ENCODE measurements at regions not wholly inside any gene's neighbourhood (a gene's known extent, or its start where the extent isn't known, plus 50 kb on each side); places are given as distances from the start of the nearest gene placed in this dataset.

DNA sequence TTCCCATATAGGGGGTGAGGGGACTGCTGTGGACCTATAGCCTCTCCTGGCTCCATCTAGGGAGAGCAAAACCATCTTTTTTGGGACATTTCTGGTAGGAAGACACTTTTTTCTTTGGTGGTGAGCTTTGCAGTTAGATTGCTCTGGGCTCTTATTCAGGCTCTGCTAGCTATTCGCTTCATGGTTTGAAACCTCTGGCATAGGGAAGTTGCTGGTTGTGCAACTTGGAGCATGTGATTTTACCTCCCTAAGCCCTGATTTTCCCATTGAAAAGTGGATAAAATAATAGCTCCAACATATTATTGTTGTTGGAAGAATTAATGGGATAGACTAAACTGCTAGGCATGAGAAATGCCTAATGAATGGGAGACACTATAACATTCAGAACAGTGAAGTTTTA lies 69.6 kb downstream of the CYP26A1 start:
- Histone ChIP-seq H3K9me3 (no peaks in the 10 kb centered on the region), H3K4me3 (no peak overlapping the region), H3K36me3 (no peaks in the 10 kb centered on the region), H3K27me3 (no peaks in the 10 kb centered on the region), H3K4me1 (no peaks in the 10 kb centered on the region), H3K27ac (no peak overlapping the region)
- intact Hi-C loops (cut with DNase I; ENCODE audit: low total_unique reads): no loop called here
- DNase-seq: no peak
- no peak for TF ChIP-seq POLR2A (IDR thresholded peaks at IDR 0.05)
- TF ChIP-seq, protein P1, sequence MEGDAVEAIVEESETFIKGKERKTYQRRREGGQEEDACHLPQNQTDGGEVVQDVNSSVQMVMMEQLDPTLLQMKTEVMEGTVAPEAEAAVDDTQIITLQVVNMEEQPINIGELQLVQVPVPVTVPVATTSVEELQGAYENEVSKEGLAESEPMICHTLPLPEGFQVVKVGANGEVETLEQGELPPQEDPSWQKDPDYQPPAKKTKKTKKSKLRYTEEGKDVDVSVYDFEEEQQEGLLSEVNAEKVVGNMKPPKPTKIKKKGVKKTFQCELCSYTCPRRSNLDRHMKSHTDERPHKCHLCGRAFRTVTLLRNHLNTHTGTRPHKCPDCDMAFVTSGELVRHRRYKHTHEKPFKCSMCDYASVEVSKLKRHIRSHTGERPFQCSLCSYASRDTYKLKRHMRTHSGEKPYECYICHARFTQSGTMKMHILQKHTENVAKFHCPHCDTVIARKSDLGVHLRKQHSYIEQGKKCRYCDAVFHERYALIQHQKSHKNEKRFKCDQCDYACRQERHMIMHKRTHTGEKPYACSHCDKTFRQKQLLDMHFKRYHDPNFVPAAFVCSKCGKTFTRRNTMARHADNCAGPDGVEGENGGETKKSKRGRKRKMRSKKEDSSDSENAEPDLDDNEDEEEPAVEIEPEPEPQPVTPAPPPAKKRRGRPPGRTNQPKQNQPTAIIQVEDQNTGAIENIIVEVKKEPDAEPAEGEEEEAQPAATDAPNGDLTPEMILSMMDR (IDR thresholded peaks at IDR 0.05): no peak

DNA sequence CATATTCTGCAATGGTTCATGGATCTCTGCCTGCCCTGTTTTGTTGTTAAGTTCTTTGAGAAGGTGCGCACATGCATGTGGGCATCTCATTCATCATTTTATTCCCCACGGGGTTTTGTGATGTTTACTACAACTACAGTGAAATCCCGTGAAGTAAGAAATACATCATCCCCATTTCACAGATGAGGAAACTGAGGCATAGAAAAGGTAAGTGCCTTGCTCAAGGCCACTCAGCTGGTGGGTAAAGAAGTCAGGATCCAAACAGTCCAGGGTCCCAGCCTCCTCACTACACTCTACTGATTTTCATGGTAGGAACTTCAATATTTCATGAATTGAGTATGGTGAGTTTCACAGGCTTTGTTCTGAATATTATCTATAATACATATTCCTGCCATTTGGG lies 72.6 kb downstream of the CYP26A1 start:
- intact Hi-C loops (cut with DNase I; ENCODE audit: low total_unique reads): no loop called here
- no peaks in the 10 kb centered on the region for H3K4me1 ChIP-seq
- H3K36me3 ChIP-seq: no peaks in the 10 kb centered on the region
- H3K9me3 ChIP-seq: no peaks in the 10 kb centered on the region
- TF ChIP-seq, protein P1 (IDR thresholded peaks at IDR 0.05): no peak
- no peak for TF ChIP-seq POLR2A (IDR thresholded peaks at IDR 0.05)
- no peak overlapping the region for H3K27ac ChIP-seq
- DNase-seq: no peak
- no peak overlapping the region for H3K4me3 ChIP-seq
- H3K27me3 ChIP-seq: no peaks in the 10 kb centered on the region

DNA sequence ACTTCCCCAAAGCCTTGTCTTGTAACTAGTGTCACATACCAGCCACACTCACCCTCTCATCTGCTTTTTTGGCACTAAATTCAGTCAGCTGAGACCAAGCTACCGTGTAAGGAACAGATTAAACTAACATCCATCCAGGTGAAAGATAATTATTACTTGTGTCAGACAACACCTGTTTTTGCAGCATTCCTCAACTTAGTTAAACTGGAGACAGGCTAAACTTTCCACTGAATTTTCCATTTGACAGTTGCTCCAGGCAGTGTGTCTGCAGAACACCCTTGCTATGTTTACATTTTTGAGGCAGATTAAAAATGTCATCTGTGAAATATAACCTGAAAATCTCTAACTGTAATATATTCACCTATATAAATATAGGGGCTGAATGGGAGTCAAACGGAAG lies 73.6 kb downstream of the CYP26A1 start:
- Histone ChIP-seq H3K4me3 (no peak overlapping the region), H3K9me3 (no peaks in the 10 kb centered on the region), H3K27ac (no peak overlapping the region), H3K36me3 (no peaks in the 10 kb centered on the region), H3K27me3 (no peaks in the 10 kb centered on the region), H3K4me1 (no peaks in the 10 kb centered on the region)
- DNase-seq: no peak
- TF ChIP-seq, protein P1 (IDR thresholded peaks at IDR 0.05): no peak
- TF ChIP-seq POLR2A (IDR thresholded peaks at IDR 0.05): no peak
- intact Hi-C loops (cut with DNase I; ENCODE audit: low total_unique reads): no loop called here

DNA sequence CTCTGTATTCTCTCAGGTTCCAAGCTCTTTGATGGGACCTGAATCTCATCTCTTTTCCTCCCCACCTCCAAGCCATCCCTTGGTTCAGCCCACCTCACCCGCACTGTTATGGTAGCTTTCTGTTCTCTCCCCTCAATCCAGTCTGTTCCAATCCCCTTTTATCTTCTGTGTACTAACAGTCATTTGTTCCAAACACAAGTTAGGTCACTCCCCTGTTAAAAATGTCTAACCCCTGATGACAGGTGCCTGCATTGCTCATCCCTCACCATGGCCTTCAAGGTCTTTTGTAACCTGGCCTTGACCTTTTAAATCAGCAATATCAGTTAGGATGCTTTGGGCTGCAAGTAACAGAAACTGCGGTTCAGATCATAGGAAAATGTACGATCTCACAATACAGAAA lies 74.8 kb downstream of the CYP26A1 start:
- Histone ChIP-seq H3K9me3 (no peaks in the 10 kb centered on the region), H3K27ac (no peak overlapping the region)
- intact Hi-C loops (cut with DNase I; ENCODE audit: low total_unique reads): no loop called here

DNA sequence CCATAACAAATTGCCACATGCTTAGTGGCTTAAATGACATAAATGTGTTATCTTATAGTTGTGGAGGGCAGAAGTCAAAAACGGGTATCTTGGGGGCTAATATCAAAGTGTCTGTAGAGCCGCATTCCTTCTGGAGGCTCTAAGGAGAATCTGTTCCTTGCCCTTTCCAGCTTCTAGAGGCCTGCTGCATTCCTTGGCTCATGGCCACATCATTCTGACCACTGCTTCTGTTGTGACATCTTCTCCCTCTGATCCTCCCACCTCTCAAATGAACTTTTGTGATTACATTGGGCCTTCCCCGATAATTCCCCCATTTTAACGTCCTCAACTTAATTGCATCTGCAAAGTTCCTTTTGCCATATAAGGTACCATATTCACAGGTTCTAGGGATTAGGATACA lies 76.1 kb downstream of the CYP26A1 start:
- TF ChIP-seq, protein P1 (IDR thresholded peaks at IDR 0.05): no peak
- no peak for TF ChIP-seq POLR2A (IDR thresholded peaks at IDR 0.05)
- H3K4me1 ChIP-seq: no peaks in the 10 kb centered on the region
- H3K4me3 ChIP-seq: no peak overlapping the region
- H3K27ac ChIP-seq: no peak overlapping the region
- DNase-seq: no peak
- no peaks in the 10 kb centered on the region for H3K9me3 ChIP-seq
- intact Hi-C loops (cut with DNase I; ENCODE audit: low total_unique reads): no loop called here
- no peaks in the 10 kb centered on the region for H3K36me3 ChIP-seq
- no peaks in the 10 kb centered on the region for H3K27me3 ChIP-seq

More for the DNA sequence above, 74.8 kb downstream of the CYP26A1 start:
- Histone ChIP-seq H3K4me1 (no peaks in the 10 kb centered on the region), H3K4me3 (no peak overlapping the region), H3K36me3 (no peaks in the 10 kb centered on the region), H3K27me3 (no peaks in the 10 kb centered on the region)
- TF ChIP-seq, protein P1 (IDR thresholded peaks at IDR 0.05): no peak
- no peak for TF ChIP-seq POLR2A (IDR thresholded peaks at IDR 0.05)
- DNase-seq: no peak
